IMR-90 (cell line): ENCODE measurements at regions not wholly inside any gene's neighbourhood (a gene's known extent, or its start where the extent isn't known, plus 50 kb on each side); places are given as distances from the start of the nearest gene placed in this dataset.

Experiments
- ATAC-seq: fragments of 200-7000 bp; cut with Tn5 transposase; 2 replicates; pipeline ENCODE4 v1.9.1; 2020; ENCODE audit warnings: low read depth, mild to moderate bottlenecking, moderate library complexity
- BruUV-seq: library from RNA; stranded (reverse); fragments of 400-500 nt; replicated peaks from 2 replicates; lab custom pipeline; 2021; lab: Mats Ljungman, UMichigan
- CTCF ChIA-PET: fragments of 300-600 bp; formaldehyde crosslinking; extraction: SDS; loops from one replicate; lab custom pipeline; 2021; ENCODE audit warnings: antibody characterized with exemption; lab: Yijun Ruan, JAX
- POLR2A ChIA-PET: fragments of 300-600 bp; sonication (Branson Sonifier 250); formaldehyde crosslinking; loops from one replicate; lab custom pipeline; 2022; ENCODE audit warnings: antibody characterized with exemption; ENCODE audit not compliant: unreplicated experiment; lab: Charles Lee
- DNase-seq: peaks from one replicate; pipeline ENCODE4 v3.0.0; 2013
- H2AFZ ChIP-seq: replicated peaks from 2 replicates; pipeline ENCODE3; 2013; ENCODE audit warnings: low read length, mild to moderate bottlenecking; ENCODE audit not compliant: poor library complexity
- H2AK5ac ChIP-seq: 2 replicates; pipeline ENCODE4 v1.6.1; 2013; ENCODE audit warnings: low read depth, low read length, inconsistent platforms
- H2AK9ac ChIP-seq: replicated peaks from 2 replicates; pipeline ENCODE3; 2013; ENCODE audit warnings: mild to moderate bottlenecking, low read depth, low read length, moderate library complexity; ENCODE audit not compliant: poor library complexity
- H2BK120ac ChIP-seq: 2 replicates; pipeline ENCODE4 v1.6.1; 2013; ENCODE audit warnings: low read depth, low read length, inconsistent platforms
- H2BK15ac ChIP-seq: 3 replicates; pipeline ENCODE4 v1.6.1; 2013; ENCODE audit warnings: low read depth, low read length, inconsistent platforms
- H2BK20ac ChIP-seq: 2 replicates; pipeline ENCODE4 v1.6.1; 2013; ENCODE audit warnings: low read depth, mild to moderate bottlenecking, inconsistent platforms, low read length, moderate library complexity
- H2BK5ac ChIP-seq: 2 replicates; pipeline ENCODE4 v1.6.1; 2013; ENCODE audit warnings: mild to moderate bottlenecking, low read depth, low read length, inconsistent platforms; ENCODE audit not compliant: poor library complexity, severe bottlenecking
- H3K14ac ChIP-seq: replicated peaks from 2 replicates; pipeline ENCODE4 v1.6.1; 2013; ENCODE audit warnings: low read depth, low read length, inconsistent platforms
- H3K18ac ChIP-seq: 2 replicates; pipeline ENCODE4 v1.6.1; 2013; ENCODE audit warnings: low read depth, low read length, control low read depth
- H3K23ac ChIP-seq: 2 replicates; pipeline ENCODE4 v1.6.1; 2013; ENCODE audit warnings: low read depth, low read length, inconsistent platforms
- H3K27ac ChIP-seq: 2 replicates; pipeline ENCODE4 v1.5.1; 2013; ENCODE audit warnings: mild to moderate bottlenecking, control low read depth, low read length; ENCODE audit not compliant: insufficient read depth
- H3K27me3 ChIP-seq: 2 replicates; pipeline ENCODE4 v1.6.1; 2013; ENCODE audit warnings: low read length; ENCODE audit not compliant: control insufficient read depth, insufficient read depth
- H3K36me3 ChIP-seq: 2 replicates; pipeline ENCODE4 v1.6.1; 2013; ENCODE audit warnings: low read length, mixed read lengths; ENCODE audit not compliant: control insufficient read depth, insufficient read depth
- H3K4ac ChIP-seq: 2 replicates; pipeline ENCODE4 v1.6.1; 2013; ENCODE audit warnings: low read depth, low read length, inconsistent platforms
- H3K4me1 ChIP-seq: 2 replicates; pipeline ENCODE4 v1.6.1; 2013; ENCODE audit warnings: low read length, mixed read lengths; ENCODE audit not compliant: control insufficient read depth, insufficient read depth
- H3K4me2 ChIP-seq: 2 replicates; pipeline ENCODE4 v1.6.1; 2013; ENCODE audit warnings: low read depth, mild to moderate bottlenecking, control low read depth, low read length, moderate library complexity
- H3K4me3 ChIP-seq: 2 replicates; pipeline ENCODE4 v1.5.1; 2013; ENCODE audit warnings: low read depth, mild to moderate bottlenecking, control low read depth, low read length, moderate library complexity; ENCODE audit not compliant: insufficient read depth
- H3K56ac ChIP-seq: 2 replicates; pipeline ENCODE4 v1.6.1; 2013; ENCODE audit warnings: low read length, inconsistent platforms; ENCODE audit not compliant: insufficient read depth; ENCODE audit errors: extremely low read depth
- H3K79me1 ChIP-seq, 2 experiments: 2 replicates each; pipeline ENCODE4 v1.6.1; 2013; ENCODE audit warnings: low read length in 2 of 2, inconsistent platforms in 1 of 2, low read depth in 1 of 2
- H3K9ac ChIP-seq: 2 replicates; pipeline ENCODE4 v1.6.1; 2013; ENCODE audit warnings: low read depth, low read length, control low read depth
- H3K9me1 ChIP-seq: 2 replicates; pipeline ENCODE4 v1.6.1; 2013; ENCODE audit warnings: low read length, inconsistent platforms; ENCODE audit not compliant: insufficient read depth
- H3K9me3 ChIP-seq: 2 replicates; pipeline ENCODE4 v1.6.1; 2013; ENCODE audit warnings: low read length; ENCODE audit not compliant: control insufficient read depth, insufficient read depth
- H4K20me1 ChIP-seq: 2 replicates; pipeline ENCODE4 v1.6.1; 2013; ENCODE audit warnings: low read length, inconsistent platforms; ENCODE audit not compliant: insufficient read depth
- H4K5ac ChIP-seq: 2 replicates; pipeline ENCODE4 v1.6.1; 2013; ENCODE audit warnings: mild to moderate bottlenecking, low read depth, low read length, control low read depth
- H4K8ac ChIP-seq, 2 experiments: 2 replicates each; pipeline ENCODE4 v1.6.1; 2013; ENCODE audit warnings: low read depth in 2 of 2, low read length in 2 of 2, control low read depth in 1 of 2, inconsistent platforms in 1 of 2
- H4K91ac ChIP-seq: 2 replicates; pipeline ENCODE4 v1.6.1; 2013; ENCODE audit warnings: low read depth, low read length, inconsistent platforms; ENCODE audit not compliant: insufficient read depth
- BHLHE40 ChIP-seq: fragments of 150-350 bp; IDR thresholded peaks from 2 replicates; pipeline ENCODE4 v1.6.1; 2016; ENCODE audit warnings: mild to moderate bottlenecking, low read depth, low read length
- CEBPB ChIP-seq: IDR thresholded peaks from 2 replicates; pipeline ENCODE4 v1.6.1; 2012; ENCODE audit warnings: low read depth, low read length, improper control_type of control experiment
- FOS ChIP-seq: fragments of 150-350 bp; IDR thresholded peaks from 2 replicates; pipeline ENCODE4 v1.6.1; 2016; ENCODE audit warnings: low read depth, low read length
- MAFK ChIP-seq: IDR thresholded peaks from 2 replicates; pipeline ENCODE4 v1.6.1; 2012; ENCODE audit warnings: low read depth, low read length, improper control_type of control experiment
- POLR2A ChIP-seq: IDR thresholded peaks from 2 replicates; pipeline ENCODE4 v1.6.1; 2012; ENCODE audit warnings: mild to moderate bottlenecking, low read depth, low read length
- RAD21 ChIP-seq: IDR thresholded peaks from 2 replicates; pipeline ENCODE4 v1.6.1; 2012; ENCODE audit warnings: low read length, improper control_type of control experiment
- RCOR1 ChIP-seq: IDR thresholded peaks from 2 replicates; pipeline ENCODE4 v1.6.1; 2012; ENCODE audit warnings: mild to moderate bottlenecking, low read length, improper control_type of control experiment; ENCODE audit not compliant: insufficient replicate concordance
- RFX5 ChIP-seq: IDR thresholded peaks from 2 replicates; pipeline ENCODE4 v1.8.0; 2012; ENCODE audit warnings: low read depth, mild to moderate bottlenecking, low read length, moderate library complexity
- SMC3 ChIP-seq: fragments of 150-350 bp; IDR thresholded peaks from 2 replicates; pipeline ENCODE4 v1.6.1; 2016; ENCODE audit warnings: low read depth, mild to moderate bottlenecking, antibody characterized with exemption, low read length, moderate library complexity
- WGBS, 2 experiments: methylation state at CpG; one replicate each; pipeline versions ENCODE4 v1.1.5 to v1.1.7; 2013; ENCODE audit warnings: missing lambda C conversion rate in 2 of 2; ENCODE audit not compliant: insufficient read length in 1 of 2; ENCODE audit errors: extremely low coverage in 2 of 2; 5-methylcytosine and 5-hydroxymethylcytosine counted together
- dilution Hi-C: fragments of 300-500 bp; cut with HindIII; formaldehyde crosslinking; loops from one replicate; pipeline ENCODE4 v1.14.3; 2018; ENCODE audit warnings: low sequenced_read_pairs; ENCODE audit not compliant: unreplicated experiment
- in situ Hi-C: fragments of 300-500 bp; cut with MboI; formaldehyde crosslinking; loops from 3 replicates; pipeline ENCODE4 v1.14.3; 2019; ENCODE audit warnings: low sequenced_read_pairs, inconsistent platforms, mixed read lengths
- intact Hi-C: fragments of 100-400 bp; cut with micrococcal nuclease; formaldehyde crosslinking; loops from 2 replicates; pipeline ENCODE4 v1.10.0; 2022
- TF ChIP-seq, protein P1 (sequence below): fragments of 150-350 bp; IDR thresholded peaks from 2 replicates; pipeline ENCODE4 v1.6.1; 2017; ENCODE audit warnings: mild to moderate bottlenecking, antibody characterized with exemption, low read length, low read depth
- TF ChIP-seq, protein P2 (sequence below): fragments of 150-350 bp; IDR thresholded peaks from 2 replicates; pipeline ENCODE4 v1.6.1; 2016; ENCODE audit warnings: low read depth, mild to moderate bottlenecking, low read length, moderate library complexity, borderline replicate concordance

DNA sequence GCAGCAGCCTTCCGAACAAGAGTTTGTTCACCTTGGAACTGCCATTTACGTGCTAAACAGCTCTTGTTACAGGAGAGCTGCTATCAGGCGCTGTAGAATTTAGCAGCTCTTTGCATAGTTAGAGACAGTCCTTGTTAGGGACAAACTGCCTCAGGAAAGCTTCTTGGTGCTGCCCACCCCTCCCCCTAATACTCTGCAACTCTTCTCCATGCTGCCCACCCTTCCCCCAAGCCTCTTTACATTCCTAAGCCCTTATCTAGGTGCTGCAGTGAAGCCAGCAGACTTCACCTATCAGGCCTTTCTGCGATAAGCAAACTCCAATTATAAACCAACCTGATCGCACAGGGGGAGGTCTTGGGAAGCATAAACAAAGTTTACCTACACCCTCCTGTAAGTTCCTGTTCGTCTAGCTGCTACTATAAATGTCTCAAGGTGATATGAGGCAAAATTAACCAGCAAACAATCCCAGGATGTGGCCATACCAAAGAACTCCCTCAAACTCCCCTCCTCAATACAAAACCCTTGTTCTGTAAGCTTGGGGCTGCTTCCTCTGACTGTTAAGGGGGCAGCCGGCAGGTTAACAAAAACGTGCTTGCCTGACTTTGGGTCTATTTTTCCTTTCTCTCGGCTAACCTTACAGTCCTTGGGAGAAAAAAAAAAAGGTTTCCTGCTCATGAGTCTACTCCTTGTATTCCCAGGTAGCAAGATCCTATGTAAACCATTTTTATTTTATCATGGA is 74.0 kb upstream of the GC start:
- no TSS peak for BruUV-seq
- H3K79me1 ChIP-seq: no peaks in the 10 kb centered on the region
- H3K36me3 ChIP-seq: no peaks in the 10 kb centered on the region
- H3K56ac ChIP-seq: no peak overlapping the region
- no peak overlapping the region for H3K4ac ChIP-seq
- no peak overlapping the region for H2BK120ac ChIP-seq
- no peak overlapping the region for H4K91ac ChIP-seq
- POLR2A ChIA-PET: no interaction called here
- ATAC-seq (no peak), DNase-seq (no peak)
- no peak for TF ChIP-seq SMC3
- TF ChIP-seq BHLHE40: no peak
- no peak for TF ChIP-seq CEBPB
- TF ChIP-seq, protein P1, sequence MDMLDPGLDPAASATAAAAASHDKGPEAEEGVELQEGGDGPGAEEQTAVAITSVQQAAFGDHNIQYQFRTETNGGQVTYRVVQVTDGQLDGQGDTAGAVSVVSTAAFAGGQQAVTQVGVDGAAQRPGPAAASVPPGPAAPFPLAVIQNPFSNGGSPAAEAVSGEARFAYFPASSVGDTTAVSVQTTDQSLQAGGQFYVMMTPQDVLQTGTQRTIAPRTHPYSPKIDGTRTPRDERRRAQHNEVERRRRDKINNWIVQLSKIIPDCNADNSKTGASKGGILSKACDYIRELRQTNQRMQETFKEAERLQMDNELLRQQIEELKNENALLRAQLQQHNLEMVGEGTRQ: no peak
- TF ChIP-seq FOS: no peak
- TF ChIP-seq POLR2A: no peak
- TF ChIP-seq RCOR1: no peak
- TF ChIP-seq, protein P2, sequence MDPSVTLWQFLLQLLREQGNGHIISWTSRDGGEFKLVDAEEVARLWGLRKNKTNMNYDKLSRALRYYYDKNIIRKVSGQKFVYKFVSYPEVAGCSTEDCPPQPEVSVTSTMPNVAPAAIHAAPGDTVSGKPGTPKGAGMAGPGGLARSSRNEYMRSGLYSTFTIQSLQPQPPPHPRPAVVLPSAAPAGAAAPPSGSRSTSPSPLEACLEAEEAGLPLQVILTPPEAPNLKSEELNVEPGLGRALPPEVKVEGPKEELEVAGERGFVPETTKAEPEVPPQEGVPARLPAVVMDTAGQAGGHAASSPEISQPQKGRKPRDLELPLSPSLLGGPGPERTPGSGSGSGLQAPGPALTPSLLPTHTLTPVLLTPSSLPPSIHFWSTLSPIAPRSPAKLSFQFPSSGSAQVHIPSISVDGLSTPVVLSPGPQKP: no peak
- TF ChIP-seq MAFK: no peak
- no peak for TF ChIP-seq RFX5
- no peak for TF ChIP-seq RAD21
- no peak overlapping the region for H2BK20ac ChIP-seq
- intact Hi-C loops: no loop called here
- H3K9ac ChIP-seq: no peak overlapping the region
- H3K14ac ChIP-seq: no peak overlapping the region
- H3K18ac ChIP-seq: no peak overlapping the region
- in situ Hi-C loops: no loop called here
- no peak overlapping the region for H3K23ac ChIP-seq
- no peak overlapping the region for H3K4me3 ChIP-seq
- no peak overlapping the region for H3K4me2 ChIP-seq
- H4K20me1 ChIP-seq: no peaks in the 10 kb centered on the region
- no peak overlapping the region for H4K5ac ChIP-seq
- H2AK9ac ChIP-seq: no peak overlapping the region
- dilution Hi-C loops: no loop called here
- H2AK5ac ChIP-seq: no peak overlapping the region
- no peaks in the 10 kb centered on the region for H3K27me3 ChIP-seq
- H4K8ac ChIP-seq: no peak overlapping the region
- WGBS, 2 experiments: no CpG with 5 or more reads among the region's 9 CpGs
- H3K27ac ChIP-seq: no peak overlapping the region
- H3K9me3 ChIP-seq: peaks cover 3% of the 10 kb centered on the region
- no peak overlapping the region for H2BK5ac ChIP-seq
- H2AFZ ChIP-seq: no peak overlapping the region
- no peaks in the 10 kb centered on the region for H3K4me1 ChIP-seq
- H2BK15ac ChIP-seq: no peak overlapping the region
- no peaks in the 10 kb centered on the region for H3K9me1 ChIP-seq
- CTCF ChIA-PET: no interaction called here
